H1 (cell line): ENCODE measurements at regions not wholly inside any gene's neighbourhood (a gene's known extent, or its start where the extent isn't known, plus 50 kb on each side); places are given as distances from the start of the nearest gene placed in this dataset.

Experiments used
- ASH2L ChIP-seq: fragments of 200-600, 300-600 bp; sonication (generic); IDR thresholded peaks from one replicate; pipeline ENCODE4 v1.7.1; 2017; ENCODE audit warnings: low read length
- BRCA1 ChIP-seq: IDR thresholded peaks from 2 replicates; pipeline ENCODE4 v1.6.1; 2012; ENCODE audit warnings: low read depth, low read length, improper control_type of control experiment
- CBX5 ChIP-seq: fragments of 300-800, 300-1000 bp; sonication (generic); IDR thresholded peaks from 2 replicates; pipeline ENCODE4 v1.7.1; 2016; ENCODE audit warnings: antibody characterized with exemption, low read length, low read depth
- POLR2A ChIP-seq, 2 experiments: IDR thresholded peaks; 1 replicate in 1 of 2; 2 replicates in 1 of 2; pipeline ENCODE4 v1.6.1; 2011; ENCODE audit warnings: low read depth in 2 of 2, low read length in 2 of 2, mild to moderate bottlenecking in 2 of 2; ENCODE audit errors: control extremely low read depth in 1 of 2
- SIN3A ChIP-seq, 2 experiments: IDR thresholded peaks in 1 of 2; conservative IDR thresholded peaks in 1 of 2; 2 replicates each; pipeline ENCODE4 v1.6.1; 2011 to 2012; ENCODE audit warnings: low read length in 2 of 2, improper control_type of control experiment in 1 of 2, low read depth in 1 of 2, mild to moderate bottlenecking in 1 of 2
- YY1 ChIP-seq: IDR thresholded peaks from 2 replicates; pipeline ENCODE4 v1.6.1; 2011; ENCODE audit warnings: low read depth, mild to moderate bottlenecking, low read length
- TF ChIP-seq, protein P1 (sequence below), 3 experiments: IDR thresholded peaks; 1 replicate in 2 of 3; 2 replicates in 1 of 3; pipeline versions ENCODE4 v1.5.1 to v1.6.1; 2011; ENCODE audit warnings: low read length in 3 of 3, mild to moderate bottlenecking in 3 of 3, inconsistent platforms in 2 of 3, low read depth in 1 of 3, moderate library complexity in 1 of 3; ENCODE audit not compliant: insufficient read depth in 1 of 3; ENCODE audit errors: control extremely low read depth in 1 of 3

DNA sequence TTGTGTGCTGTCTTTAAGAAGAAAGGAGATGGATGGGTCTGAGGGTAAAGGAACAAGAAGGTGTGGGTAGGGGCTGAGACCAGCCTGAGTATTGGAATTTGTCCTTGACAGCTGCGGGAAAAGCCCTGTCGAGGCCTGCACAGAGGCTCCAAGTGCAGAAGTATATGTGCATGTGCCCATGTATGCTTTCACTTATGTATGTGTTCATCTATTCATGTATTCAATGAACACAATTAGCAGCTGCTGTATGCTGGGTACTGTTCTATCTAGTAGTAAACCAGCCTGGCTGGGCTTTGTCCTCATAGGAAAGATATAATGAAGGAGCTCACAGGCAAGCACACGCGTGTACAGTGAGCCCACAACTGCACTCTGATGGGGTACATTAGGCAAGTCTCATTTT, 181.4 kb downstream of the CALCRL start:
- TF ChIP-seq SIN3A (conservative IDR thresholded peaks at IDR 0.05 in 1 of 2, IDR thresholded peaks at IDR 0.05 in 1 of 2; ENCODE audit: low read depth in 1 of 2, low read length in 2 of 2) (no peak), YY1 (no peak), ASH2L (no peak), CBX5 (no peak), BRCA1 (no peak), POLR2A (IDR thresholded peaks at IDR 0.05; ENCODE audit: control extremely low read depth in 1 of 2, low read depth in 2 of 2, low read length in 2 of 2) (no peak)
- TF ChIP-seq, protein P1, sequence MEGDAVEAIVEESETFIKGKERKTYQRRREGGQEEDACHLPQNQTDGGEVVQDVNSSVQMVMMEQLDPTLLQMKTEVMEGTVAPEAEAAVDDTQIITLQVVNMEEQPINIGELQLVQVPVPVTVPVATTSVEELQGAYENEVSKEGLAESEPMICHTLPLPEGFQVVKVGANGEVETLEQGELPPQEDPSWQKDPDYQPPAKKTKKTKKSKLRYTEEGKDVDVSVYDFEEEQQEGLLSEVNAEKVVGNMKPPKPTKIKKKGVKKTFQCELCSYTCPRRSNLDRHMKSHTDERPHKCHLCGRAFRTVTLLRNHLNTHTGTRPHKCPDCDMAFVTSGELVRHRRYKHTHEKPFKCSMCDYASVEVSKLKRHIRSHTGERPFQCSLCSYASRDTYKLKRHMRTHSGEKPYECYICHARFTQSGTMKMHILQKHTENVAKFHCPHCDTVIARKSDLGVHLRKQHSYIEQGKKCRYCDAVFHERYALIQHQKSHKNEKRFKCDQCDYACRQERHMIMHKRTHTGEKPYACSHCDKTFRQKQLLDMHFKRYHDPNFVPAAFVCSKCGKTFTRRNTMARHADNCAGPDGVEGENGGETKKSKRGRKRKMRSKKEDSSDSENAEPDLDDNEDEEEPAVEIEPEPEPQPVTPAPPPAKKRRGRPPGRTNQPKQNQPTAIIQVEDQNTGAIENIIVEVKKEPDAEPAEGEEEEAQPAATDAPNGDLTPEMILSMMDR (IDR thresholded peaks at IDR 0.05; ENCODE audit: control extremely low read depth in 1 of 3, insufficient read depth in 1 of 3, low read depth in 1 of 3, low read length in 3 of 3), result no peak
